Endothelial cell of umbilical vein (primary cell): ENCODE measurements at regions not wholly inside any gene's neighbourhood (a gene's known extent, or its start where the extent isn't known, plus 50 kb on each side); places are given as distances from the start of the nearest gene placed in this dataset.

Experiments used
- BruUV-seq: library from RNA; stranded (reverse); fragments of 400-500 nt; replicated peaks from 2 replicates; lab custom pipeline; 2021; lab: Mats Ljungman, UMichigan
- CTCF ChIA-PET: fragments of 300-600, 350-600 bp; sonication (Branson Sonifier 250); formaldehyde crosslinking; loops from one replicate; lab custom pipeline; 2021; ENCODE audit warnings: antibody characterized with exemption, inconsistent platforms; lab: Charles Lee
- POLR2A ChIA-PET: fragments of 300-600, 350-600 bp; sonication (Branson Sonifier 250); formaldehyde crosslinking; loops from one replicate; lab custom pipeline; 2021; ENCODE audit warnings: antibody characterized with exemption, inconsistent platforms; lab: Charles Lee
- DNase-seq: peaks from one replicate; pipeline ENCODE4 v3.0.0-alpha.2; 2011; ENCODE audit warnings: low read depth, low spot score
- FAIRE-seq: peaks from 2 replicates; lab custom pipeline; 2011; peaks lifted over from hg19 to GRCh38; lab: Jason Lieb, UNC
- H2AFZ ChIP-seq: 2 replicates; pipeline ENCODE4 v1.6.0; 2012; ENCODE audit warnings: low read depth, low read length, control low read depth, inconsistent platforms
- H3K27ac ChIP-seq: 2 replicates; pipeline ENCODE4 v1.5.1; 2011; ENCODE audit warnings: low read depth, mild to moderate bottlenecking, control low read depth, low read length, moderate library complexity; ENCODE audit not compliant: insufficient read depth
- H3K27me3 ChIP-seq, 2 experiments: 2 replicates each; pipeline versions ENCODE4 v1.6.0 to v1.6.1; 2011; ENCODE audit warnings: low read length in 2 of 2, mixed read lengths in 1 of 2; ENCODE audit not compliant: control insufficient read depth in 2 of 2, insufficient read depth in 2 of 2
- H3K36me3 ChIP-seq, 2 experiments: 2 replicates in 1 of 2; 3 replicates in 1 of 2; pipeline ENCODE4 v1.5.1; 2011; ENCODE audit warnings: low read length in 2 of 2, mild to moderate bottlenecking in 1 of 2, moderate library complexity in 1 of 2; ENCODE audit not compliant: control insufficient read depth in 2 of 2, insufficient read depth in 2 of 2; ENCODE audit errors: extremely low read depth in 1 of 2
- H3K4me1 ChIP-seq: 3 replicates; pipeline ENCODE4 v1.5.1; 2011; ENCODE audit warnings: mild to moderate bottlenecking, low read length; ENCODE audit not compliant: control insufficient read depth, insufficient read depth; ENCODE audit errors: extremely low read depth
- H3K4me2 ChIP-seq: 2 replicates; pipeline ENCODE4 v1.6.1; 2011; ENCODE audit warnings: low read length, control low read depth, mixed read lengths; ENCODE audit not compliant: insufficient read depth
- H3K4me3 ChIP-seq, 3 experiments: fragments of 200-600 bp in 1 of 3; sonication (generic), shearing (Covaris generic) in 1 of 3; replicated peaks in 1 of 3; 2 replicates each; pipeline ENCODE4 v1.5.1; 2011 to 2016; ENCODE audit warnings: control low read depth in 3 of 3, low read length in 3 of 3, mild to moderate bottlenecking in 2 of 3, inconsistent platforms in 1 of 3, low read depth in 1 of 3, moderate library complexity in 1 of 3; ENCODE audit not compliant: insufficient read depth in 1 of 3
- H3K79me2 ChIP-seq: 2 replicates; pipeline ENCODE4 v1.6.0; 2012; ENCODE audit warnings: low read length, inconsistent platforms; ENCODE audit not compliant: control insufficient read depth, insufficient read depth
- H3K9ac ChIP-seq: replicated peaks from 2 replicates; pipeline ENCODE3; 2011; ENCODE audit warnings: low read length, control low read depth; ENCODE audit not compliant: insufficient read depth; ENCODE audit errors: extremely low read depth
- H3K9me1 ChIP-seq: replicated peaks from 3 replicates; pipeline ENCODE4 v1.6.0; 2011; ENCODE audit warnings: mild to moderate bottlenecking, low read length; ENCODE audit not compliant: control insufficient read depth, insufficient read depth; ENCODE audit errors: extremely low read depth
- H3K9me3 ChIP-seq: replicated peaks from 2 replicates; pipeline ENCODE4 v1.5.1; 2012; ENCODE audit warnings: low read length, inconsistent platforms; ENCODE audit not compliant: control insufficient read depth, insufficient read depth
- H4K20me1 ChIP-seq: replicated peaks from 2 replicates; pipeline ENCODE3; 2011; ENCODE audit warnings: mild to moderate bottlenecking, low read length; ENCODE audit not compliant: control insufficient read depth, insufficient read depth; ENCODE audit errors: extremely low read depth
- CTCF ChIP-seq, 2 donors: IDR thresholded peaks; 1 replicate in 1 of 2; 2 replicates in 1 of 2; pipeline ENCODE4 v1.5.1; 2011; ENCODE audit warnings: low read length in 2 of 2, mild to moderate bottlenecking in 2 of 2, moderate library complexity in 2 of 2, control low read depth in 1 of 2, inconsistent platforms in 1 of 2, low read depth in 1 of 2; ENCODE audit not compliant: insufficient read depth in 1 of 2; ENCODE audit errors: extremely low read depth in 1 of 2
- EZH2 ChIP-seq: IDR thresholded peaks from 2 replicates; pipeline ENCODE4 v1.6.1; 2012; ENCODE audit warnings: borderline replicate concordance, low read depth, mild to moderate bottlenecking, moderate library complexity, low read length, inconsistent platforms; ENCODE audit not compliant: severe bottlenecking
- FOS ChIP-seq: IDR thresholded peaks from 2 replicates; pipeline ENCODE4 v1.6.1; 2011; ENCODE audit warnings: mild to moderate bottlenecking, low read length, moderate library complexity, borderline replicate concordance; ENCODE audit not compliant: insufficient read depth
- GATA2 ChIP-seq: IDR thresholded peaks from 2 replicates; pipeline ENCODE4 v1.7.0; 2011; ENCODE audit warnings: low read depth, mild to moderate bottlenecking, moderate library complexity, mixed read lengths, low read length; ENCODE audit not compliant: insufficient read length, insufficient read depth
- JUN ChIP-seq: IDR thresholded peaks from 2 replicates; pipeline ENCODE4 v1.6.1; 2011; ENCODE audit warnings: borderline replicate concordance, low read depth; ENCODE audit not compliant: insufficient read length, insufficient read depth
- MAX ChIP-seq: IDR thresholded peaks from 2 replicates; pipeline ENCODE4 v1.6.1; 2011; ENCODE audit not compliant: insufficient read depth, insufficient read length
- MYC ChIP-seq: IDR thresholded peaks from one replicate; pipeline ENCODE4 v1.6.1; 2011; ENCODE audit warnings: mild to moderate bottlenecking, low read depth, low read length
- POLR2A ChIP-seq: IDR thresholded peaks from 2 replicates; pipeline ENCODE4 v1.6.1; 2012; ENCODE audit warnings: low read depth, mild to moderate bottlenecking, control low read depth, low read length
- POLR2AphosphoS5 ChIP-seq: IDR thresholded peaks from 2 replicates; pipeline ENCODE4 v1.6.1; 2012; ENCODE audit warnings: low read depth, mild to moderate bottlenecking, control low read depth, low read length, moderate library complexity; ENCODE audit not compliant: insufficient read depth
- dilution Hi-C: fragments of 300-500 bp; cut with MboI; formaldehyde crosslinking; loops from one replicate; pipeline ENCODE4 v1.15.0; 2019; ENCODE audit warnings: low sequenced_read_pairs; ENCODE audit not compliant: extremely low pct_ligation_motif_present
- intact Hi-C: fragments of 100-400 bp; cut with micrococcal nuclease; formaldehyde crosslinking; loops from one replicate; pipeline ENCODE4 v1.10.0; 2022

- CTCF ChIA-PET, result no interaction called here
- Histone ChIP-seq H2AFZ (no peak overlapping the region), H3K9me3 (no peaks in the 10 kb centered on the region), H3K4me3 (no peak overlapping the region), H3K9ac (no peak overlapping the region), H3K79me2 (no peaks in the 10 kb centered on the region), H3K27ac (no peak overlapping the region), H3K4me2 (no peak overlapping the region), H3K9me1 (no peaks in the 10 kb centered on the region), H3K27me3 (peaks cover 0 to 9% of the 10 kb centered on the region in 2 experiments), H3K36me3 (no peaks in the 10 kb centered on the region), H3K4me1 (no peaks in the 10 kb centered on the region), H4K20me1 (no peaks in the 10 kb centered on the region)
- DNase-seq (no peak), FAIRE-seq (no peak)
- intact Hi-C loops (no loop called here), dilution Hi-C loops (no loop called here)
- POLR2A ChIA-PET, result no interaction called here
- TF ChIP-seq GATA2 (no peak), MAX (no peak), POLR2AphosphoS5 (no peak), POLR2A (no peak), JUN (no peak), CTCF (IDR thresholded peaks at IDR 0.05; ENCODE audit: extremely low read depth in 1 of 2, insufficient read depth in 1 of 2, low read depth in 1 of 2, low read length in 2 of 2) (no peak), EZH2 (no peak), FOS (no peak), MYC (no peak)
- no TSS peak for BruUV-seq
Measured at GRCh38 chr14:104388011-104388521, 191.5 kb upstream of the C14orf180 start.
